H1 (cell line): ENCODE measurements at regions not wholly inside any gene's neighbourhood (a gene's known extent, or its start where the extent isn't known, plus 50 kb on each side); places are given as distances from the start of the nearest gene placed in this dataset.

Experiments used
- TF ChIP-seq, protein P1 (sequence below), 3 experiments: IDR thresholded peaks; 1 replicate in 2 of 3; 2 replicates in 1 of 3; pipeline versions ENCODE4 v1.5.1 to v1.6.1; 2011; ENCODE audit warnings: low read length in 3 of 3, mild to moderate bottlenecking in 3 of 3, inconsistent platforms in 2 of 3, low read depth in 1 of 3, moderate library complexity in 1 of 3; ENCODE audit not compliant: insufficient read depth in 1 of 3; ENCODE audit errors: control extremely low read depth in 1 of 3

DNA sequence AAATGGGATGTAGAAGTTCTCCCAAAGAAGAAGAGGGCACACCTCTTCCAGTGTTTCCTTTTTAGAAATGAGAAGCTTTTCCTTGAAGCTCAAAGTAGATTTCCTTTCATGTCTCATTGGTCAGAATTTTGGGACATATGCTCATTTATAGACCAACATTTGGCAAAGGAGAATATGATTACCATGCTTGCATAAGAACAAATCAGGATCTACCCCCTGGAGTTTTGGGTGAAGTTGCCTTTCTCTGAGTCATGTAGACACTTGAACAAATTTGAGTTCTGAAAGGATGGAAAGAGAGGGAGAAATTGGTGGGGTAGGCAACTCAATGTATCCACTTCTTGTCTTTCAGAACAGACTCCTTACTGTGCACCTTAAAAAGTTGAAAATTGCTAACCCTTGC, 409.0 kb downstream of the SLC4A3 start (continued):
- TF ChIP-seq, protein P1, sequence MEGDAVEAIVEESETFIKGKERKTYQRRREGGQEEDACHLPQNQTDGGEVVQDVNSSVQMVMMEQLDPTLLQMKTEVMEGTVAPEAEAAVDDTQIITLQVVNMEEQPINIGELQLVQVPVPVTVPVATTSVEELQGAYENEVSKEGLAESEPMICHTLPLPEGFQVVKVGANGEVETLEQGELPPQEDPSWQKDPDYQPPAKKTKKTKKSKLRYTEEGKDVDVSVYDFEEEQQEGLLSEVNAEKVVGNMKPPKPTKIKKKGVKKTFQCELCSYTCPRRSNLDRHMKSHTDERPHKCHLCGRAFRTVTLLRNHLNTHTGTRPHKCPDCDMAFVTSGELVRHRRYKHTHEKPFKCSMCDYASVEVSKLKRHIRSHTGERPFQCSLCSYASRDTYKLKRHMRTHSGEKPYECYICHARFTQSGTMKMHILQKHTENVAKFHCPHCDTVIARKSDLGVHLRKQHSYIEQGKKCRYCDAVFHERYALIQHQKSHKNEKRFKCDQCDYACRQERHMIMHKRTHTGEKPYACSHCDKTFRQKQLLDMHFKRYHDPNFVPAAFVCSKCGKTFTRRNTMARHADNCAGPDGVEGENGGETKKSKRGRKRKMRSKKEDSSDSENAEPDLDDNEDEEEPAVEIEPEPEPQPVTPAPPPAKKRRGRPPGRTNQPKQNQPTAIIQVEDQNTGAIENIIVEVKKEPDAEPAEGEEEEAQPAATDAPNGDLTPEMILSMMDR (IDR thresholded peaks at IDR 0.05; ENCODE audit: control extremely low read depth in 1 of 3, insufficient read depth in 1 of 3, low read depth in 1 of 3, low read length in 3 of 3), result no peak
